GM12878 (cell line): ENCODE measurements at regions not wholly inside any gene's neighbourhood (a gene's known extent, or its start where the extent isn't known, plus 50 kb on each side); places are given as distances from the start of the nearest gene placed in this dataset.

Experiments used
- ATAC-seq: fragments of 200-7000 bp; cut with Tn5 transposase; 3 replicates; pipeline ENCODE4 v1.9.1; 2020; ENCODE audit warnings: mild to moderate bottlenecking, moderate library complexity
- BruUV-seq: library from RNA; stranded (reverse); fragments of 400-500 nt; replicated peaks from 2 replicates; lab custom pipeline; 2021; lab: Mats Ljungman, UMichigan
- CTCF ChIA-PET: fragments of 300-600 bp; sonication (Branson Sonifier 250); formaldehyde crosslinking; extraction: SDS; loops from one replicate; lab custom pipeline; 2021; ENCODE audit warnings: inconsistent platforms; lab: Yijun Ruan, JAX
- POLR2A ChIA-PET: fragments of 350-600 bp; formaldehyde crosslinking; extraction: SDS; loops from one replicate; lab custom pipeline; 2021; ENCODE audit warnings: inconsistent platforms; lab: Charles Lee
- RAD21 ChIA-PET: fragments of 300-600 bp; sonication (Branson Sonifier 250); formaldehyde crosslinking; loops from one replicate; lab custom pipeline; 2023; ENCODE audit warnings: antibody characterized with exemption; ENCODE audit not compliant: unreplicated experiment; lab: Charles Lee
- SMC1A ChIA-PET: fragments of 300-600 bp; sonication (Branson Sonifier 250); formaldehyde crosslinking; loops from one replicate; lab custom pipeline; 2023; ENCODE audit not compliant: unreplicated experiment, uncharacterized antibody; lab: Charles Lee
- DNase-seq: peaks from one replicate; pipeline ENCODE4 v3.0.0-alpha.2; 2011; ENCODE audit warnings: low read depth, low spot score
- FAIRE-seq: peaks from 3 replicates; lab custom pipeline; 2011; peaks lifted over from hg19 to GRCh38; lab: Jason Lieb, UNC
- H2AFZ ChIP-seq: 2 replicates; pipeline ENCODE4 v1.6.0; 2011; ENCODE audit warnings: low read depth, low read length, control low read depth; ENCODE audit not compliant: control insufficient read depth
- H3K27ac ChIP-seq: 2 replicates; pipeline ENCODE4 v1.5.1; 2011; ENCODE audit warnings: control low read depth; ENCODE audit not compliant: control insufficient read depth, insufficient read depth
- H3K27me3 ChIP-seq, 2 experiments: replicated peaks in 1 of 2; 2 replicates each; pipeline versions ENCODE4 v1.6.0 to v1.6.1; 2011; ENCODE audit warnings: low read length in 1 of 2; ENCODE audit not compliant: control insufficient read depth in 2 of 2, insufficient read depth in 2 of 2
- H3K36me3 ChIP-seq, 2 experiments: 2 replicates each; pipeline ENCODE4 v1.5.1; 2011; ENCODE audit warnings: low read length in 1 of 2; ENCODE audit not compliant: control insufficient read depth in 2 of 2, insufficient read depth in 2 of 2
- H3K4me1 ChIP-seq: 2 replicates; pipeline ENCODE4 v1.6.1; 2011; ENCODE audit warnings: mild to moderate bottlenecking, low read length, moderate library complexity, mixed read lengths; ENCODE audit not compliant: control insufficient read depth, insufficient read depth
- H3K4me2 ChIP-seq: 2 replicates; pipeline ENCODE4 v1.6.0; 2011; ENCODE audit warnings: control low read depth; ENCODE audit not compliant: control insufficient read depth, insufficient read depth
- H3K4me3 ChIP-seq: fragments of 200-600 bp; sonication (generic); 2 replicates; pipeline ENCODE4 v1.5.1; 2016
- H3K79me2 ChIP-seq: 2 replicates; pipeline ENCODE4 v1.6.0; 2011; ENCODE audit warnings: low read length; ENCODE audit not compliant: control insufficient read depth, insufficient read depth
- H3K9ac ChIP-seq: 2 replicates; pipeline ENCODE4 v1.8.0; 2011; ENCODE audit warnings: low read length, control low read depth, mixed read lengths; ENCODE audit not compliant: control insufficient read depth, insufficient read depth
- H3K9me3 ChIP-seq: replicated peaks from 3 replicates; pipeline ENCODE4 v1.5.1; 2011; ENCODE audit warnings: mild to moderate bottlenecking, low read length; ENCODE audit not compliant: control insufficient read depth, insufficient read depth
- H4K20me1 ChIP-seq: 2 replicates; pipeline ENCODE4 v1.6.0; 2011; ENCODE audit not compliant: control insufficient read depth, insufficient read depth
- BACH1 ChIP-seq: fragments of 450-650 bp; IDR thresholded peaks from 2 replicates; pipeline ENCODE4 v1.6.1; 2017; ENCODE audit warnings: mild to moderate bottlenecking, borderline replicate concordance
- CBFB ChIP-seq: IDR thresholded peaks from 2 replicates; pipeline ENCODE4 v1.6.1; 2016; ENCODE audit warnings: antibody characterized with exemption, low read depth
- CHD1 ChIP-seq: IDR thresholded peaks from 2 replicates; pipeline ENCODE4 v1.6.1; 2012; ENCODE audit warnings: low read depth, low read length, improper control_type of control experiment
- FOXK2 ChIP-seq: fragments of 450-650 bp; IDR thresholded peaks from 2 replicates; pipeline ENCODE4 v1.6.1; 2017; ENCODE audit warnings: mild to moderate bottlenecking, moderate library complexity
- GABPA ChIP-seq: IDR thresholded peaks from 2 replicates; pipeline ENCODE4 v1.6.1; 2014; ENCODE audit warnings: antibody characterized with exemption, low read depth, mild to moderate bottlenecking, inconsistent platforms
- IKZF2 ChIP-seq, 2 experiments: fragments of 450-650 bp; IDR thresholded peaks; 2 replicates each; pipeline ENCODE4 v1.6.1; 2017; ENCODE audit warnings: mild to moderate bottlenecking in 2 of 2, moderate library complexity in 2 of 2
- JUNB ChIP-seq: IDR thresholded peaks from 2 replicates; pipeline ENCODE4 v1.6.1; 2016; ENCODE audit warnings: antibody characterized with exemption, mild to moderate bottlenecking
- MEF2B ChIP-seq: fragments of 450-650 bp; IDR thresholded peaks from 2 replicates; pipeline ENCODE4 v1.6.1; 2018; ENCODE audit warnings: mild to moderate bottlenecking, moderate library complexity; ENCODE audit not compliant: partially characterized antibody, poor library complexity, severe bottlenecking
- PKNOX1 ChIP-seq: fragments of 450-650 bp; IDR thresholded peaks from 2 replicates; pipeline ENCODE4 v1.6.1; 2016; ENCODE audit warnings: mild to moderate bottlenecking
- RAD51 ChIP-seq: fragments of 450-650 bp; IDR thresholded peaks from 2 replicates; pipeline ENCODE4 v1.6.1; 2016; ENCODE audit warnings: moderate library complexity, mild to moderate bottlenecking, inconsistent platforms
- SKIL ChIP-seq: fragments of 450-650 bp; IDR thresholded peaks from 2 replicates; pipeline ENCODE4 v1.6.1; 2017; ENCODE audit warnings: mild to moderate bottlenecking, low read depth, inconsistent platforms; ENCODE audit not compliant: poor library complexity, severe bottlenecking
- SP1 ChIP-seq: IDR thresholded peaks from one replicate; pipeline ENCODE4 v1.6.1; 2011; ENCODE audit warnings: low read depth, low read length
- SUPT20H ChIP-seq: IDR thresholded peaks from 2 replicates; pipeline ENCODE4 v1.6.1; 2011; ENCODE audit warnings: low read depth, mild to moderate bottlenecking, low read length, moderate library complexity, borderline replicate concordance; ENCODE audit not compliant: control insufficient read depth
- TCF12 ChIP-seq: IDR thresholded peaks from 2 replicates; pipeline ENCODE4 v1.6.1; 2011; ENCODE audit warnings: low read depth, mild to moderate bottlenecking, low read length
- TCF3 ChIP-seq: IDR thresholded peaks from 2 replicates; pipeline ENCODE4 v1.6.1; 2012; ENCODE audit warnings: low read depth, mild to moderate bottlenecking, low read length, borderline replicate concordance; ENCODE audit not compliant: insufficient read depth
- ZNF24 ChIP-seq: fragments of 450-650 bp; IDR thresholded peaks from 2 replicates; pipeline ENCODE4 v1.6.1; 2017; ENCODE audit warnings: antibody characterized with exemption, mild to moderate bottlenecking
- WGBS: methylation state at CpG from one replicate; pipeline ENCODE4 v1.1.6; 2016; ENCODE audit warnings: low lambda C conversion rate; ENCODE audit not compliant: insufficient replicate concordance, insufficient coverage; ENCODE audit errors: missing lambda C conversion rate; 5-methylcytosine and 5-hydroxymethylcytosine counted together
- in situ Hi-C: fragments of 300-500 bp; cut with MboI; formaldehyde crosslinking; loops from 9 replicates; pipeline ENCODE4 v1.14.3; 2018; ENCODE audit warnings: mixed read lengths
- intact Hi-C: fragments of 100-400 bp; cut with micrococcal nuclease; formaldehyde crosslinking; loops from one replicate; pipeline ENCODE4 v1.14.2; 2022; ENCODE audit not compliant: unreplicated experiment

DNA sequence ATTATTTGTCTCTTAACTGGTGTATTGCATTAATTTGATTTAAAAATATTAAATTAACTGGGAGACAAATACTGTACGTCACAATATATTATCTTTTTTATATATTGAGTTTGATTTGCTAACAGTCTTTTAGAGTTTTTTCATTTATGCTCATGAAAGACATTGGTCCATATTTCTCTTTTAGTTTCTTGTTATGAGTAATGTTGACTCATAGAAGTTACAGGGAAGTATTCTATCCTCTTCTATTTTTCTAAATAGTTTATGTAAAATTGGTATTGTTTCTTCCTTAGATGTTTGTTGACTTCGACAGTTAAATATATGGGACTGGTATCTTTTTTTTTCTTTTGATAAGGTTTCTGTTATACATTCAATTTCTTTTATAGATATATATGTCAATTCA, 1115.6 kb upstream of the CITED2 start:
- H3K27ac ChIP-seq = no peak overlapping the region
- intact Hi-C loops = no loop called here
- DNase-seq (no peak), ATAC-seq (no peak), FAIRE-seq (no peak)
- no peak overlapping the region for H2AFZ ChIP-seq
- ChIA-PET CTCF (no interaction called here), POLR2A (no interaction called here), SMC1A (no interaction called here), RAD21 (no interaction called here)
- no peaks in the 10 kb centered on the region for H4K20me1 ChIP-seq
- TF ChIP-seq JUNB (peak; percentile 40), IKZF2 (IDR thresholded peaks at IDR 0.05) (no peak)
- H3K9ac ChIP-seq = no peak overlapping the region
- no peaks in the 10 kb centered on the region for H3K9me3 ChIP-seq
- no peaks in the 10 kb centered on the region for H3K79me2 ChIP-seq
- H3K4me1 ChIP-seq = no peaks in the 10 kb centered on the region
- H3K27me3 ChIP-seq = no peaks in the 10 kb centered on the region
- BruUV-seq = no TSS peak
- no peak overlapping the region for H3K4me2 ChIP-seq
- 2% methylated on average over 2 of the region's 2 CpGs for WGBS
- in situ Hi-C loops = no loop called here
- no peak overlapping the region for H3K4me3 ChIP-seq
- no peaks in the 10 kb centered on the region for H3K36me3 ChIP-seq

DNA sequence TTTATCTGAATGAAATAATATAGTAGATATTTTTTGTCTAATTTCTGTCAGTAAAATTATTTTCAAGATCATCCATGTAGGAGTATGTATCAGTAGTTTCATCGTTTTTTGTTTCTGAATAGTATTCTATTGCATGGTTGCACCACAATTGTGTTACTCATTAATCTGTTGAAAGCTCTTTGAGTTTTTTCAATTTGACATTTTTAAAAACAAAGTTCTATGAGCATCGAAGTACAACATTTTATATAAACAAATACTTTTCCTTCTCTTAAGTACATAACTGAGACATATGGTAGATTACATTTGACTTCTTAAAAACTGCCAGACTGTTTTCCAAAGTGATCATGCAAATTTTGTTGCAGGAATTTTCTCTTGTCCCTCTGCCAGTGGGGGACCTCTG, 1113.1 kb upstream of the CITED2 start:
- Histone ChIP-seq H3K27me3 (no peaks in the 10 kb centered on the region), H3K36me3 (no peaks in the 10 kb centered on the region), H4K20me1 (no peaks in the 10 kb centered on the region), H3K27ac (no peak overlapping the region), H2AFZ (no peak overlapping the region), H3K79me2 (no peaks in the 10 kb centered on the region), H3K4me2 (no peak overlapping the region), H3K9ac (no peak overlapping the region), H3K9me3 (no peaks in the 10 kb centered on the region), H3K4me3 (no peak overlapping the region), H3K4me1 (no peaks in the 10 kb centered on the region)
- RAD21 ChIA-PET = no interaction called here
- SMC1A ChIA-PET = no interaction called here
- intact Hi-C loops (no loop called here), in situ Hi-C loops (no loop called here)
- CTCF ChIA-PET = no interaction called here
- ATAC-seq (no peak), DNase-seq (no peak), FAIRE-seq (no peak)
- BruUV-seq = no TSS peak
- TF ChIP-seq PKNOX1 (no peak), SUPT20H (no peak), GABPA (no peak), SKIL (no peak), CHD1 (no peak), RAD51 (no peak), TCF3 (no peak), ZNF24 (no peak), TCF12 (no peak), FOXK2 (no peak), BACH1 (no peak), CBFB (no peak), MEF2B (no peak), SP1 (no peak)
- POLR2A ChIA-PET = no interaction called here
- 25% methylated on average over 2 of the region's 2 CpGs for WGBS
